GM23338 (cell line): ENCODE measurements at regions not wholly inside any gene's neighbourhood (a gene's known extent, or its start where the extent isn't known, plus 50 kb on each side); places are given as distances from the start of the nearest gene placed in this dataset.

Experiments used
- ATAC-seq: fragments of 200-7000 bp; cut with Tn5 transposase; 3 replicates; pipeline ENCODE4 v1.9.1; 2020
- DNase-seq: peaks from one replicate; pipeline ENCODE4 v3.0.0-alpha.2; 2015; ENCODE audit warnings: low spot score
- H2AFZ ChIP-seq: fragments of 200-600 bp; sonication (generic); 2 replicates; pipeline ENCODE4 v1.8.0; 2016; ENCODE audit warnings: antibody characterized with exemption, mild to moderate bottlenecking, moderate library complexity
- H3F3A ChIP-seq: fragments of 200-600 bp; sonication (generic); replicated peaks from 2 replicates; pipeline ENCODE4 v1.8.0; 2017; ENCODE audit warnings: antibody characterized with exemption, mixed run types, low read depth
- H3K27ac ChIP-seq: fragments of 200-600 bp; sonication (generic); 2 replicates; pipeline ENCODE4 v1.6.1; 2016; ENCODE audit warnings: low read depth
- H3K27me3 ChIP-seq: fragments of 200-600 bp; sonication (generic); 2 replicates; pipeline ENCODE4 v1.8.0; 2016; ENCODE audit warnings: mild to moderate bottlenecking, mixed run types, moderate library complexity; ENCODE audit not compliant: insufficient read depth
- H3K36me3 ChIP-seq: fragments of 200-600 bp; sonication (generic); 2 replicates; pipeline ENCODE4 v1.8.0; 2016; ENCODE audit warnings: mild to moderate bottlenecking; ENCODE audit not compliant: insufficient read depth
- H3K4me1 ChIP-seq: fragments of 200-600 bp; sonication (generic); 2 replicates; pipeline ENCODE4 v1.8.0; 2016; ENCODE audit warnings: mild to moderate bottlenecking, moderate library complexity; ENCODE audit not compliant: insufficient read depth
- H3K4me2 ChIP-seq: fragments of 200-600 bp; sonication (generic); 2 replicates; pipeline ENCODE4 v1.7.1; 2017; ENCODE audit warnings: mixed run types
- H3K4me3 ChIP-seq: fragments of 200-600 bp; sonication (generic); 2 replicates; pipeline ENCODE4 v1.6.1; 2016; ENCODE audit warnings: mixed run types
- H3K79me2 ChIP-seq: fragments of 200-600 bp; sonication (generic); replicated peaks from 2 replicates; pipeline ENCODE4 v1.8.0; 2017; ENCODE audit warnings: mild to moderate bottlenecking; ENCODE audit not compliant: insufficient read depth
- H3K9me2 ChIP-seq: fragments of 200-600 bp; sonication (generic); 2 replicates; pipeline ENCODE4 v1.8.0; 2017; ENCODE audit not compliant: insufficient read depth
- H4K20me1 ChIP-seq: fragments of 200-600 bp; sonication (generic); replicated peaks from 2 replicates; pipeline ENCODE4 v1.8.0; 2017; ENCODE audit warnings: mild to moderate bottlenecking; ENCODE audit not compliant: insufficient read depth
- H3K27ac Mint-ChIP-seq: 2 replicates; pipeline ENCODE4 v1.8.0; 2020; ENCODE audit warnings: inconsistent platforms, mild to moderate bottlenecking, moderate library complexity, mixed read lengths
- H3K27me3 Mint-ChIP-seq: 3 replicates; pipeline ENCODE4 v1.8.0; 2022; ENCODE audit warnings: low read depth, mild to moderate bottlenecking, moderate library complexity, mixed read lengths, inconsistent platforms; ENCODE audit not compliant: insufficient read depth, poor library complexity
- H3K36me3 Mint-ChIP-seq: 3 replicates; pipeline ENCODE4 v1.8.0; 2021; ENCODE audit warnings: low read depth, mild to moderate bottlenecking, inconsistent platforms, moderate library complexity, mixed read lengths
- H3K4me1 Mint-ChIP-seq: 3 replicates; pipeline ENCODE4 v1.8.0; 2020; ENCODE audit warnings: mild to moderate bottlenecking, inconsistent platforms, mixed read lengths
- H3K4me3 Mint-ChIP-seq: 3 replicates; pipeline ENCODE4 v1.8.0; 2021; ENCODE audit warnings: moderate library complexity, mild to moderate bottlenecking, inconsistent platforms, mixed read lengths
- H3K9me3 Mint-ChIP-seq: 3 replicates; pipeline ENCODE4 v1.8.0; 2020; ENCODE audit warnings: moderate library complexity, mild to moderate bottlenecking, inconsistent platforms, mixed read lengths
- ETS1 ChIP-seq: IDR thresholded peaks from 2 replicates; pipeline ENCODE4 v1.6.1; 2016; ENCODE audit warnings: antibody characterized with exemption
- JUNB ChIP-seq: IDR thresholded peaks from one replicate; pipeline ENCODE4 v1.6.1; 2016; ENCODE audit warnings: antibody characterized with exemption; ENCODE audit not compliant: unreplicated experiment
- TF ChIP-seq, protein P1 (sequence below): fragments of 250-450 bp; sonication (Bioruptor Pico); IDR thresholded peaks from 2 replicates; pipeline ENCODE4 v1.5.0; 2020; ENCODE audit warnings: mild to moderate bottlenecking, moderate library complexity

GRCh38 chr20:51074062-51074461 is 51.2 kb upstream of the KCNG1 start:
- Histone ChIP-seq H3K27me3 (no peaks in the 10 kb centered on the region), H3K4me1 (peaks cover 13% of the 10 kb centered on the region), H2AFZ (no peak overlapping the region), H3K27ac (no peak overlapping the region), H4K20me1 (no peaks in the 10 kb centered on the region), H3K4me3 (no peak overlapping the region), H3F3A (no peaks in the 10 kb centered on the region), H3K79me2 (no peaks in the 10 kb centered on the region), H3K4me2 (no peak overlapping the region), H3K36me3 (no peaks in the 10 kb centered on the region), H3K9me2 (peaks cover 5% of the 10 kb centered on the region; the same call in 1 of the 2 replicates)
- no peaks in the 10 kb centered on the region for H3K36me3 Mint-ChIP-seq
- peaks cover 23% of the 10 kb centered on the region for H3K4me1 Mint-ChIP-seq
- H3K9me3 Mint-ChIP-seq, result 0 out of 3 replicates have a peak, but pooled peaks cover 3% of the 10 kb centered on the region
- no peak overlapping the region for H3K4me3 Mint-ChIP-seq
- no peak for TF ChIP-seq ETS1
- TF ChIP-seq, protein P1, sequence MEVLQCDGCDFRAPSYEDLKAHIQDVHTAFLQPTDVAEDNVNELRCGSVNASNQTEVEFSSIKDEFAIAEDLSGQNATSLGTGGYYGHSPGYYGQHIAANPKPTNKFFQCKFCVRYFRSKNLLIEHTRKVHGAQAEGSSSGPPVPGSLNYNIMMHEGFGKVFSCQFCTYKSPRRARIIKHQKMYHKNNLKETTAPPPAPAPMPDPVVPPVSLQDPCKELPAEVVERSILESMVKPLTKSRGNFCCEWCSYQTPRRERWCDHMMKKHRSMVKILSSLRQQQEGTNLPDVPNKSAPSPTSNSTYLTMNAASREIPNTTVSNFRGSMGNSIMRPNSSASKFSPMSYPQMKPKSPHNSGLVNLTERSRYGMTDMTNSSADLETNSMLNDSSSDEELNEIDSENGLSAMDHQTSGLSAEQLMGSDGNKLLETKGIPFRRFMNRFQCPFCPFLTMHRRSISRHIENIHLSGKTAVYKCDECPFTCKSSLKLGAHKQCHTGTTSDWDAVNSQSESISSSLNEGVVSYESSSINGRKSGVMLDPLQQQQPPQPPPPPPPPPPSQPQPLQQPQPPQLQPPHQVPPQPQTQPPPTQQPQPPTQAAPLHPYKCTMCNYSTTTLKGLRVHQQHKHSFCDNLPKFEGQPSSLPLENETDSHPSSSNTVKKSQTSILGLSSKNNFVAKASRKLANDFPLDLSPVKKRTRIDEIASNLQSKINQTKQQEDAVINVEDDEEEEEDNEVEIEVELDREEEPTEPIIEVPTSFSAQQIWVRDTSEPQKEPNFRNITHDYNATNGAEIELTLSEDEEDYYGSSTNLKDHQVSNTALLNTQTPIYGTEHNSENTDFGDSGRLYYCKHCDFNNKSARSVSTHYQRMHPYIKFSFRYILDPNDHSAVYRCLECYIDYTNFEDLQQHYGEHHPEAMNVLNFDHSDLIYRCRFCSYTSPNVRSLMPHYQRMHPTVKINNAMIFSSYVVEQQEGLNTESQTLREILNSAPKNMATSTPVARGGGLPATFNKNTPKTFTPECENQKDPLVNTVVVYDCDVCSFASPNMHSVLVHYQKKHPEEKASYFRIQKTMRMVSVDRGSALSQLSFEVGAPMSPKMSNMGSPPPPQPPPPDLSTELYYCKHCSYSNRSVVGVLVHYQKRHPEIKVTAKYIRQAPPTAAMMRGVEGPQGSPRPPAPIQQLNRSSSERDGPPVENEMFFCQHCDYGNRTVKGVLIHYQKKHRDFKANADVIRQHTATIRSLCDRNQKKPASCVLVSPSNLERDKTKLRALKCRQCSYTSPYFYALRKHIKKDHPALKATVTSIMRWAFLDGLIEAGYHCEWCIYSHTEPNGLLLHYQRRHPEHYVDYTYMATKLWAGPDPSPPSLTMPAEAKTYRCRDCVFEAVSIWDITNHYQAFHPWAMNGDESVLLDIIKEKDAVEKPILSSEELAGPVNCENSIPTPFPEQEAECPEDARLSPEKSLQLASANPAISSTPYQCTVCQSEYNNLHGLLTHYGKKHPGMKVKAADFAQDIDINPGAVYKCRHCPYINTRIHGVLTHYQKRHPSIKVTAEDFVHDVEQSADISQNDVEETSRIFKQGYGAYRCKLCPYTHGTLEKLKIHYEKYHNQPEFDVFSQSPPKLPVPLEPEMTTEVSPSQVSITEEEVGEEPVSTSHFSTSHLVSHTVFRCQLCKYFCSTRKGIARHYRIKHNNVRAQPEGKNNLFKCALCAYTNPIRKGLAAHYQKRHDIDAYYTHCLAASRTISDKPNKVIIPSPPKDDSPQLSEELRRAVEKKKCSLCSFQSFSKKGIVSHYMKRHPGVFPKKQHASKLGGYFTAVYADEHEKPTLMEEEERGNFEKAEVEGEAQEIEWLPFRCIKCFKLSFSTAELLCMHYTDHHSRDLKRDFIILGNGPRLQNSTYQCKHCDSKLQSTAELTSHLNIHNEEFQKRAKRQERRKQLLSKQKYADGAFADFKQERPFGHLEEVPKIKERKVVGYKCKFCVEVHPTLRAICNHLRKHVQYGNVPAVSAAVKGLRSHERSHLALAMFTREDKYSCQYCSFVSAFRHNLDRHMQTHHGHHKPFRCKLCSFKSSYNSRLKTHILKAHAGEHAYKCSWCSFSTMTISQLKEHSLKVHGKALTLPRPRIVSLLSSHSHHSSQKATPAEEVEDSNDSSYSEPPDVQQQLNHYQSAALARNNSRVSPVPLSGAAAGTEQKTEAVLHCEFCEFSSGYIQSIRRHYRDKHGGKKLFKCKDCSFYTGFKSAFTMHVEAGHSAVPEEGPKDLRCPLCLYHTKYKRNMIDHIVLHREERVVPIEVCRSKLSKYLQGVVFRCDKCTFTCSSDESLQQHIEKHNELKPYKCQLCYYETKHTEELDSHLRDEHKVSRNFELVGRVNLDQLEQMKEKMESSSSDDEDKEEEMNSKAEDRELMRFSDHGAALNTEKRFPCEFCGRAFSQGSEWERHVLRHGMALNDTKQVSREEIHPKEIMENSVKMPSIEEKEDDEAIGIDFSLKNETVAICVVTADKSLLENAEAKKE (CRISPR knock-in tag), result no peak
- TF ChIP-seq JUNB, result no peak
- peaks cover 6% of the 10 kb centered on the region for H3K27me3 Mint-ChIP-seq
- DNase-seq (no peak), ATAC-seq (no peak)
- no peak overlapping the region for H3K27ac Mint-ChIP-seq
